GM18951 (cell line): ENCODE measurements at regions not wholly inside any gene's neighbourhood (a gene's known extent, or its start where the extent isn't known, plus 50 kb on each side); places are given as distances from the start of the nearest gene placed in this dataset.

Experiments
- POLR2A ChIP-seq: IDR thresholded peaks from 4 replicates; pipeline ENCODE4 v1.6.1; 2011; ENCODE audit warnings: mild to moderate bottlenecking; ENCODE audit not compliant: insufficient read length, insufficient read depth; ENCODE audit errors: extremely low read depth
- in situ Hi-C: fragments of 300-500 bp; cut with MboI; formaldehyde crosslinking; loops from one replicate; pipeline ENCODE4 v1.12.0; 2022; ENCODE audit warnings: low sequenced_read_pairs, mixed read lengths, inconsistent platforms; ENCODE audit not compliant: unreplicated experiment

DNA sequence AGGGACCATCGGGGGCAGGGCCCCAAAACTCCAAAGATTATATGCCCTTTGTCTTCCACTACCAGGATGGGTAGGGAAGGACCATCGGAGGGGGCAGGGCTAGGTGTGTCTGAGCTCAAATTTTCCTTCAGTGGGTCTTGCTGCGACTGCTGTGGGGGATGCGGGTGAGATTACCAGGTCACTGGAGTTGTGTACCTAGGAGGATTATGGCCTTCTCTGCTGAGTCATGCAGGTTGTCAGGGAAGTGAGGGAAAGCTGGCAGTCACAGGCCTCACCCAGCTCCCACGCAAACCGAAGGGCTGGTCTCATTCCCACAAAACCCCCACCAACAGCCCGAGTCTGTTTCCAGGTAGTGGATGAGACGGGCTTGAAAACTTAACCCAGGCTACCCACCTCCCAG lies 489.4 kb downstream of the ZNF608 start:
- in situ Hi-C loops = no loop called here
- no peak for TF ChIP-seq POLR2A

DNA sequence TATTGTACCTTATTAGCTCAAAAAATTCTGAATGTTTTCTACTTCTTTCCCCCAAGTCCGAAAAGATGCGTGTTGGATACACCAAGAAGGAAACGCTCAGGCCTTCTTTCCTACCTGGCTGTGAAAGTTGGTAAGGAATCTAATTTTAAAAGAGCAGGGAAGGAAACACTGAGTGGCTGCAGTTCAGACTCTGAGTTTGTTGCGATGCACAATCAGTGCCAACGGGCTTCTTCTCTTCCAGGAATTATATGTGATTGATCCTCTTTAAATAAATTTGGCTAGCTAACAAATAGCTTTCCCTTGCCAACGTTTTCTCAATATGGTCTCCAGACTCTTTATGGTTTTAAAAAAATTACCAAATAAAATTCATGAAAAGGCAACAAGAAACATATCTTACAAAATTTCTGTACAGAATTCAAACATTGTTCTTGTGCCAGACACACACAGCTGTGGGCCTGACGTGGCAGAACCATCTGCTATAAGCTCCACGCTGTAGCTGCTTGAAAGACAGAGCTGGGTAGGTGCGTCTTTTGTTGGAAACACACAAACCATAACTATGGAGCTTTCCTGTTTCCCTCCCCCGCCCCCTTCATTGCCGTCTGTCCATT lies 493.1 kb downstream of the ZNF608 start:
- in situ Hi-C loops = no loop called here
- TF ChIP-seq POLR2A = no peak

DNA sequence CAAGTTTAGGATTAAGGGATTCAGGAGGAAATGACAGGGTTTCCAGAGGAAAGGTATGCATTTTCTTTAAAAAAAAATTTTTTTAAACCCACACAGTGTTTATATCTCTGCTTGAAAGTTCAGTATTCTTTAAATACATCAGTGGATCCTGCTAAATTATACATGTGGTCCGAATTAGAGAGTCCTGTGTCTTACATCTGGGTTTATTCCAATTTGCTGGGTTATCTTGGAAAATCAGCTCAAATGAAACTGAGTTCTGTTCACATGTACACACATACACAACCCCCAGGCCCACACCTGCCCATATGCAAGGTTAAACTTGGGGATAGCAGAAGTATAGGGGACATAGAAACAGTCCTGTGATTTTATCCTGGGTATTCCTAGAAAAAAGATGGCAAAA lies 493.7 kb downstream of the ZNF608 start:
- no peak for TF ChIP-seq POLR2A
- in situ Hi-C loops = no loop called here

DNA sequence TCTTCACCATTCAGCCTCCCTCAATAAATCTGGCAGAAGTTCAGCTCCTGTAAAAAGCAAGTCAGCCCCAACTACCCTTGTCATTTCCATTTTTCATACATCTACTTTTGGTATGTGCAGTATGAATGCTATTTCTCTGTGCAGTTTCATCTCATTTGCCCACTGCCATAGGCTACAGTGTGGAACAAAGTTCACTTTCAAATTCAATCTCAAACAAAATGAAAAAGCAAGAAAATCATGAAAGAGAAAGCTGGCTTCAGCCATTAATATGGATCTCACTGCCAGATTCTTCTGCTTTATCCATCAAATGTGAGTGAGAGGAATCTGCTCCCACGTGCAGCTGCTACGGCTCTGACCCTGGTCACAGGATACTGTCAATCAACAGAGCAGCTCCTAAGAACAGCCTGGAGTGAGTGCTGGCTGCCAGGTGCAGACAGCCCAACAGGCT lies 494.2 kb downstream of the ZNF608 start:
- TF ChIP-seq POLR2A = no peak
- in situ Hi-C loops = no loop called here

DNA sequence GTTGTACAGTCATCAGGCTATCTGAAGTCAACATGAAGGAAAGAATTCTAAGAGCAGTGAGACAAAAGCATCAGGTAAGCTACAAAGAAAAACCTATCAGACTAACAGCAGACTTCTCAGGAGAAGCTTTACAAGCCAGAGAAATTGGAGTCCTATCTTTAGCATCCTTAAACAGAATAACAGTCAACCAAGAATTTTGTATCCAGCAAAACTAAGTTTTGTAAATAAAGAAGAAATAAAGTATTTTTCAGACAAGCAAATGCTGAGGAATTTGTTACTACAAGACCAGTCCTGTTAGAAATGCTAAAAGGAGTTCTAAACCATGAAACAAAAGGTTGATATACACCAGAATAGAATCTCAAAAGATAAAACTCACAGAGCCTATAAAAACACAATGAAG lies 501.2 kb downstream of the ZNF608 start:
- in situ Hi-C loops = no loop called here
- TF ChIP-seq POLR2A = no peak

DNA sequence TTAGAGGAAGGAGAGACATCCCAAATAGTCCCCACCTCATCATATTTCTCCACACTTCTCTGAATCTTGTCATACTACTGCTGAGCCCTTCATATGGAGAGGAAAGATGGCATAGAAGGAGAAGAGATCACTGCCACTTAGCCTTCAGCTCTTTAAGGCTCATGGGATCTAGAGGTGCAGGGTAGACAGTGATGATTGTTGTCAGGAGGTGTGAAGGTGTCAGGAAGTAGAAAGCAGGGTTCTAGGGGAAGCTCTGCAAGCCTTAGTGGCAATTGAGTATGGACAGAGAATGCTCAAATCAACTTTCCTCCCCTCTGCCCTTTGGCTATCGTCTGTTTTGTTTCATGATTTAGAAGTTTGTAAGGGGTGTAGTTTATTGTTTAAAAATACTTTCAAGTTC lies 505.7 kb downstream of the ZNF608 start:
- in situ Hi-C loops = no loop called here
- TF ChIP-seq POLR2A = no peak

DNA sequence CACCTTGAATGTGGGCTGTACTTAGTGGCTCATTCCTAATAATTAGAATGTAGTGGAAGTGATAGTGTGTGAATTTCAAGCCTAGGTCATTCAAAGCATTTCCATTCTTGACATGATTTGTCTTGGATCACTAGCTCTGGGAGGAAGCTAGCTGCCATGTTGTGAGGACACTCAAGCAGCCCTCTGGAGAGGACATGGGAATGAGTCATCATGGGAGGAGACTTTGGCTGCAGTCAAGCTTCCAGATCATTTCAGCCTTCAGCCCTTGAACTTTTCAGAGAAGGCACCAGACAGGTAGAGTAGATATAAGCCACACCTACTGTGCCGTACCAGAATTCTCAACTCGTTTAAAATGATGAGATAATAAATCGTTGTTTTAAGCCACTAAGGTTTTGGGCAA lies 506.9 kb downstream of the ZNF608 start:
- TF ChIP-seq POLR2A = no peak
- in situ Hi-C loops = no loop called here

DNA sequence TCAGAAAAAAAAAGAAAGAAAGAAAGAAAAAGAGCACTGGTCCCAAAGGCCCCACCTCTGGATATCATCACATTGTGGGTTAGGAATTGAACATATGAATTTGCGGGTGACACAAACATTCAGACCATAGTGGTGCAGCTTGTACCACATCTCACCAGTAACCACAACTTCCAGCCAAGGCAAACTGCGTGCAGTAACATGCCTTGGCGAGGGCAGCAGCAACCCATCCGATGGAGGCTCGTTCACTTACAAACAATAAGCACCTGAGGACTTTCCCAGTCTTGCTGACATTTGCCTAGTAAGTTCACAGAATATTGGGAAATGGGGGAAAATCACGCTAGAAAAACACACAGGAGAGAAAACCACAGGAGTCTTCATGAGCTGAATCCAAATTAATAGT lies 508.1 kb downstream of the ZNF608 start:
- in situ Hi-C loops = no loop called here
- no peak for TF ChIP-seq POLR2A

DNA sequence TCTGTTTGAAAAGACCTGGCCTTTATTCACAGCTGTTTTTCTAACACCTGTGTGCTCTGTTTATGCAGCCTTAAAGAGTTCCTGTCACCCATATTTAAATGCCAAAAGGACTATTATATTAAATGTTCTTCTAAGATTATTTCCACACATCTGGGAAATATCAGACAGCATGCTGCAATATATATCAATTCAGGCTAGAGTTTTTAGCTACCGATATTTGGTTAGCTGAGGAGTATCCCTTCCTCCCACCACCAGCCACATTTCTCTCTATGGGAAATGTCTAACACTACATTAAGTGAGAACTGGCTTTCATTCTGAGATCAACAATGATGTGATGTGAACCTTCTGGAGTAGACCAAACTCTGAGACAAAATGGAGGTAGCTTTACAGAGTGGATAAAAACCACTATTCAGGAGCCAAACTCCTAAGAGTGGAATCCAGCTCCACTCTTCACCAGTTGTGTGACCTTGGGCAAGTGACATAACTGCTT lies 509.2 kb downstream of the ZNF608 start:
- no peak for TF ChIP-seq POLR2A
- in situ Hi-C loops = no loop called here

DNA sequence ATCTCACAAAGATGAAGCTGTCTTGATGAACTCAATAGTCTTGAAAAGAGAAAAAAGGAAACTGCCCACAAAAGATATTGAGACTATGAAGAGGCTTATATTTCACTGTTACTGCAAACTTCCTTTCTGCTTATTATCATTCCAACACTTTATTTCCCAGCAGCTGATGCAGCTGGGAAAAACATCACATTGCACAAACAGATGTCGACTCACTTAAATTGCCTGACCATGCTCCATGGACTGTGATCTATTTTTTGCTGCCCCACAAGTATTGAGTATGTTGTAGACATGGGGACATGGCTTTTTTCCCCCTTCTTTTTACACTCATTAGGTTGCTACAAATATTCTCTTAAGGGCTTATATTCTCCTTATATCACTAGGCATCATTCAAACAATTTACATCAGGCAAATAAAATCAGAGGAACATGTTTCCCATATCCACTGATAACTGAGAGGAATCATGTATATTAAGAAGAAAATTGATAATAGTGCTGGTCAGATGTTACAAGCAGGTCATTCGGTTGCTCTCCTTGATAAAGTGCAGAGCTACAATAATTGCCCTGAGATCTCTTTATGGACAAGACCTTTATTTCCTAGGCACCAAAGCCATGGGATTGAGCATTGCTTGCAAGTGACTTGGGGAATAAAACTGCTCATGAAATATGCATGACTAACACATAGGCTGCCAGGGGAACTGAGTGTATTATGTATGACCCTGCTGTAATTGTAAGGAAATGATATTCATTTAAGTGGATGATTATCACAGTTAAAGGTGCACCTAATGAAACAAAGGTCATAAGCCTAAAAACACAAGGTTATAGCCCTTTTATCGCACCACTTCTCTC lies 509.9 kb downstream of the ZNF608 start:
- in situ Hi-C loops = no loop called here
- TF ChIP-seq POLR2A = no peak

DNA sequence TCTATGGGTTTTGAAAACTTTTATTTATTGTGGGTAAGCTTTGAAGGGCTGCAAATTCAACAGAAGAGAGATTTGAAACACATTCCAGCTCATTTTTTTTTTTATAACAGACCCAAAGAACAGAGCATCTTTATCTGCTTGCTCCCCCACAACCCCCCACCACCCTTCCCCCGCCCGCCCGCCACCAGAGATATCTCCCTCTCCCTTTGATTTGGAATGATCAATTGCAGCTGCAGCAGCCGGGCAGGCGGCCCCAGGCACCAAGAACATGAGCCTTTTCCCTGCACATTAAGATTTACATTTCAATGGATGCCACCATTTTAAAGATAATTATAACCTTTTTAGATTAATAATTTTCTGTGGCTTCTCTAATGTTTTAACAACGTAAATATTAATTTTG lies 510.9 kb downstream of the ZNF608 start:
- in situ Hi-C loops = no loop called here
- TF ChIP-seq POLR2A = no peak

DNA sequence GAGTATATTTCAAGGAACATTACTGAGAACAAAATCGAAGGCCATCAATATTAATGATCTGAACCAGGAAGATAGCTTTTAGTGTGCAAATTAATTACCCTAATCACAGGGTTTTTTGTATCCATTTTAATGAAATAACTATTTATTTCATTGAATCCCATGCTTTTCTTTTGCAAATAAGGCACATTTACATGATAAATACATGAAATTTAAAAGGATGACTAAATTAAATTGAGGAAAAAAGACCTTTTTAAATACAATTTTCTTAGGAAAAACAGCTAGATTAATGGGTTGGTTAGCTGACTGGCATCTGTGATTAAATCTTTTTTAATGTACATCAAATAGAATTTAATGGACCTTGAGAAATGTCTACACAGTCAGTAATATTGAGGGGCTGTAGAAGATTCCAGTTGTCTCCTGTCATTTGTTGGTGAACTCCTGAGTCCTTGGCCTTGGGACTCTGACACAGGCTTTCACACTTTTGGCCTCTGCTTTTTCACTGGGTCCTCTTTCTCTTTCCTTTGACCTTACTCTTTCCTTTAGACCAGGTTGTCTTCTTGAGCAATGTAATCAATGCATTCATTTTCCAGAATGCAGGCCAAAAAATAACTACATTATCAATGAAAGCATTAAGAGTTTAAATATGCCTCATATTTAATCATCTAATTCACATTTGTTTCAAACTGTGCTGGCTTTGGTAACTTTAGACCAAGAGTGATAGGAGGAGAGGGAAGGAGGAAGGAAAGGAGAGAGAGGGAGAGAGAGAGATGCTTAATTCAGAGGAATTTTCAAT lies 511.5 kb downstream of the ZNF608 start:
- no peak for TF ChIP-seq POLR2A
- in situ Hi-C loops = no loop called here

DNA sequence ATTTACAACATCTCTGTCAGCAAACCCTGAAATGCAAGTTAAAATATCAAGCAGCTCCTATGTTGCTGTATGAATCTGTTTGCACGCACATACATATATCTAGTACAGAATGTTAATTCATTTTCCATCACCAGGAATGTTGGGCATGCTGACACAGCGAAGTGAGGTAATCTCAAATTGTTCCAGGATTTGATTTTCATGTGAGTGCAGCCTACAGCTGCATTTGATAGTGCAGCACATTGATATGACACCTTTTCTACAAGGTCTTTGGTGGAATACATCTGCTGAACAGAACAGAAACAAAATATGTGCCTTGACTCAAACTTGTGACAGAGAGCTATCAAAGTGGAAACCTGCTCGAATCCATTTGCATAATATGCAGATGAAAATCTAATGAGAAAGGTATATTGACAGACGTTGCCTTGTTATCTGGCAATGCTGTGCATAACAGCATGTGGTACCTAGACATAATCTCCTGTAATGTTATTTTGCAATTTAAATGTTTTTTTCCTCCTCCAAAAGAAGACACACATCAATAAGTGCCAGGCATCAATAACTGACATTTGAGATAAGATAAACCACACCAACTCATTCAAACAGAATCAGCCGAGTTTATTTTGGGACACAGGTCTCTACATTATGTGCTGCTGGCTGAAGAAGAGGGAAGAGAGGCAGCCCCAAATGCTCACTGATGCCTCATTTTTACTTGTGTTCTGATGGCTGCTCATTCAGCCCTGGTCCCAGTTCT lies 512.2 kb downstream of the ZNF608 start:
- TF ChIP-seq POLR2A = no peak
- in situ Hi-C loops = no loop called here

DNA sequence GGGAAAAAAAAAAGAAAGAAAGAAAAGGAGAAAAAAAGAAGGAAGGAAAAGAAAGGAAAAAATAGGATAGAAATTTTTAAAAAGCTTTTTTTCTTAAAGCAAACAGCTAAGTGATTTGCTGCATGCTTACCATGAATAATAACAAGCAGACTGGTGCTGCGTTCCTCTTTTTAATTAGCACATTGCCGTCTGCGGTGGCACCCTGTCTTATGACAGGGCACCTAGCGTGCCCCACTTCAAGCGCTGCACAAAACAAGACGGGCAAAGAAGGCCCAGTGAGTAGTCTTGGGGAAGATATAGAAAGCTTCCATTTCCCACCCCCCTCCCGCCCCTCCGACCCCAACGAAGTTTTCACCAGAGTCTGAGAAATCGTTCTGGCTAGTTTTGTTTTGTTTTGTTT lies 513.9 kb downstream of the ZNF608 start:
- no peak for TF ChIP-seq POLR2A
- in situ Hi-C loops = no loop called here
